Ammon's horn (tissue), 1 donor: ENCODE measurements at regions not wholly inside any gene's neighbourhood (a gene's known extent, or its start where the extent isn't known, plus 50 kb on each side); places are given as distances from the start of the nearest gene placed in this dataset.
"Not testable (repeated sequence)": the region's sequence is repeated elsewhere in the genome, so short reads cannot be mapped to it uniquely, and the experiment has no call there.

ENCODE experiments used
- DNase-seq: peaks from one replicate; pipeline ENCODE4 v3.0.0-alpha.2; 2016; ENCODE audit warnings: low spot score

GRCh38 chr5:174522480-174523260, 201.7 kb upstream of the MSX2 start:
- no peak for DNase-seq

- no peak for DNase-seq
Observed at GRCh38 chr5:174523311-174524071, 200.9 kb upstream of the MSX2 start.

GRCh38 chr5:174524351-174524750, 200.0 kb upstream of the MSX2 start:
- DNase-seq: no peak

- no peak for DNase-seq
Observed at GRCh38 chr5:174526177-174526576, 198.2 kb upstream of the MSX2 start.

GRCh38 chr5:174527916-174528540, 196.4 kb upstream of the MSX2 start:
- no peak for DNase-seq

GRCh38 chr5:174528821-174529544, 195.4 kb upstream of the MSX2 start:
- no peak for DNase-seq

- no peak for DNase-seq
Observed at GRCh38 chr5:174529925-174530681, 194.3 kb upstream of the MSX2 start.

GRCh38 chr5:174531782-174532191, 192.6 kb upstream of the MSX2 start:
- no peak for DNase-seq

GRCh38 chr5:174532455-174533453, 191.6 kb upstream of the MSX2 start:
- DNase-seq: peak; percentile 80

- no peak for DNase-seq
Observed at GRCh38 chr5:174533751-174534241, 190.6 kb upstream of the MSX2 start.

- DNase-seq: no peak
Observed at GRCh38 chr5:174535669-174536068, 188.7 kb upstream of the MSX2 start.

- not testable (repeated sequence) for DNase-seq
Observed at GRCh38 chr5:174539823-174540222, 184.6 kb upstream of the MSX2 start.

- no peak for DNase-seq
Observed at GRCh38 chr5:174542037-174542436, 182.3 kb upstream of the MSX2 start.

GRCh38 chr5:174542471-174542870, 181.9 kb upstream of the MSX2 start:
- DNase-seq: no peak

GRCh38 chr5:174545926-174546325, 178.5 kb upstream of the MSX2 start:
- no peak for DNase-seq

- DNase-seq: no peak
Observed at GRCh38 chr5:174547814-174548213, 176.6 kb upstream of the MSX2 start.

- DNase-seq: no peak
Observed at GRCh38 chr5:174549254-174549653, 175.1 kb upstream of the MSX2 start.

GRCh38 chr5:174550026-174550425, 174.4 kb upstream of the MSX2 start:
- no peak for DNase-seq

GRCh38 chr5:174552428-174552827, 172.0 kb upstream of the MSX2 start:
- DNase-seq: no peak

GRCh38 chr5:174553556-174553955, 170.8 kb upstream of the MSX2 start:
- peak; percentile 38 for DNase-seq
